ENCODE measurements at regions not wholly inside any gene's neighbourhood (a gene's known extent, or its start where the extent isn't known, plus 50 kb on each side); places are given as distances from the start of the nearest gene placed in this dataset.
"Not testable (repeated sequence)": the region's sequence is repeated elsewhere in the genome, so short reads cannot be mapped to it uniquely, and the experiment has no call there.

GRCh38 chr2:137892739-137893138 is 71.5 kb upstream of the HNMT start:
- no peak overlapping the region for H3K9ac ChIP-seq (ENCODE audit: low read depth, low read length)
- H3K4me1 ChIP-seq (ENCODE audit: insufficient read depth, low read length), result no peaks in the 10 kb centered on the region; the same call in 1 of the 2 replicates
- H3K4me3 ChIP-seq (ENCODE audit: low read length), result no peak overlapping the region
- H3K36me3 ChIP-seq (ENCODE audit: insufficient read depth, low read depth, low read length), result no peaks in the 10 kb centered on the region
- no peaks in the 10 kb centered on the region for H3K9me3 ChIP-seq (ENCODE audit: insufficient read depth, low read depth, low read length)
- H3K27me3 ChIP-seq (ENCODE audit: insufficient read depth, low read length), result no peaks in the 10 kb centered on the region
- no peak overlapping the region for H3K27ac ChIP-seq (ENCODE audit: low read length)

- H3K4me1 ChIP-seq (ENCODE audit: insufficient read depth, low read length), result no peaks in the 10 kb centered on the region; the same call in 1 of the 2 replicates
- no peak overlapping the region for H3K4me3 ChIP-seq (ENCODE audit: low read length)
- H3K9ac ChIP-seq (ENCODE audit: low read depth, low read length), result no peak overlapping the region
- no peak overlapping the region for H3K27ac ChIP-seq (ENCODE audit: low read length)
- no peaks in the 10 kb centered on the region for H3K27me3 ChIP-seq (ENCODE audit: insufficient read depth, low read length)
- no peaks in the 10 kb centered on the region for H3K9me3 ChIP-seq (ENCODE audit: insufficient read depth, low read depth, low read length)
- no peaks in the 10 kb centered on the region for H3K36me3 ChIP-seq (ENCODE audit: insufficient read depth, low read depth, low read length)
These were observed 71.1 kb upstream of the HNMT start for GRCh38 chr2:137893145-137893544.

- H3K27ac ChIP-seq (ENCODE audit: low read length), result no peak overlapping the region
- no peaks in the 10 kb centered on the region for H3K4me1 ChIP-seq (ENCODE audit: insufficient read depth, low read length)
These were observed 67.8 kb upstream of the HNMT start for GRCh38 chr2:137896467-137896866.

GRCh38 chr2:137897082-137897481 is 67.2 kb upstream of the HNMT start:
- no peaks in the 10 kb centered on the region for H3K27me3 ChIP-seq (ENCODE audit: insufficient read depth, low read length)
- no peak overlapping the region for H3K4me3 ChIP-seq (ENCODE audit: low read length)
- H3K4me1 ChIP-seq (ENCODE audit: insufficient read depth, low read length), result no peaks in the 10 kb centered on the region
- no peak overlapping the region for H3K27ac ChIP-seq (ENCODE audit: low read length)
- no peaks in the 10 kb centered on the region for H3K36me3 ChIP-seq (ENCODE audit: insufficient read depth, low read depth, low read length)
- no peaks in the 10 kb centered on the region for H3K9me3 ChIP-seq (ENCODE audit: insufficient read depth, low read depth, low read length)
- no peak overlapping the region for H3K9ac ChIP-seq (ENCODE audit: low read depth, low read length)

More at GRCh38 chr2:137896467-137896866, 67.8 kb upstream of the HNMT start:
- no peaks in the 10 kb centered on the region for H3K9me3 ChIP-seq (ENCODE audit: insufficient read depth, low read depth, low read length)
- no peaks in the 10 kb centered on the region for H3K36me3 ChIP-seq (ENCODE audit: insufficient read depth, low read depth, low read length)
- H3K27me3 ChIP-seq (ENCODE audit: insufficient read depth, low read length), result no peaks in the 10 kb centered on the region
- H3K4me3 ChIP-seq (ENCODE audit: low read length), result no peak overlapping the region
- no peak overlapping the region for H3K9ac ChIP-seq (ENCODE audit: low read depth, low read length)

- Histone ChIP-seq H3K27ac (ENCODE audit: low read length) (no peak overlapping the region), H3K4me1 (ENCODE audit: insufficient read depth, low read length) (no peaks in the 10 kb centered on the region), H3K36me3 (ENCODE audit: insufficient read depth, low read depth, low read length) (no peaks in the 10 kb centered on the region), H3K9ac (ENCODE audit: low read depth, low read length) (no peak overlapping the region), H3K27me3 (ENCODE audit: insufficient read depth, low read length) (no peaks in the 10 kb centered on the region), H3K4me3 (ENCODE audit: low read length) (no peak overlapping the region), H3K9me3 (ENCODE audit: insufficient read depth, low read depth, low read length) (no peaks in the 10 kb centered on the region)
These were observed 63.7 kb upstream of the HNMT start for GRCh38 chr2:137900421-137901141.

GRCh38 chr2:137910641-137911040 is 53.6 kb upstream of the HNMT start:
- Histone ChIP-seq H3K4me3 (ENCODE audit: low read length) (no peak overlapping the region), H3K9me3 (ENCODE audit: insufficient read depth, low read depth, low read length) (no peaks in the 10 kb centered on the region), H3K36me3 (ENCODE audit: insufficient read depth, low read depth, low read length) (no peaks in the 10 kb centered on the region), H3K27ac (ENCODE audit: low read length) (no peak overlapping the region), H3K27me3 (ENCODE audit: insufficient read depth, low read length) (no peaks in the 10 kb centered on the region), H3K9ac (ENCODE audit: low read depth, low read length) (no peak overlapping the region), H3K4me1 (ENCODE audit: insufficient read depth, low read length) (no peaks in the 10 kb centered on the region; the same call in 1 of the 2 replicates)

GRCh38 chr2:137912371-137912770 is 51.9 kb upstream of the HNMT start:
- H3K4me3 ChIP-seq (ENCODE audit: low read length), result no peak overlapping the region
- H3K36me3 ChIP-seq (ENCODE audit: insufficient read depth, low read depth, low read length), result no peaks in the 10 kb centered on the region
- no peaks in the 10 kb centered on the region for H3K27me3 ChIP-seq (ENCODE audit: insufficient read depth, low read length)
- H3K9me3 ChIP-seq (ENCODE audit: insufficient read depth, low read depth, low read length), result no peaks in the 10 kb centered on the region
- H3K9ac ChIP-seq (ENCODE audit: low read depth, low read length), result no peak overlapping the region
- no peak overlapping the region for H3K27ac ChIP-seq (ENCODE audit: low read length)
- H3K4me1 ChIP-seq (ENCODE audit: insufficient read depth, low read length), result no peaks in the 10 kb centered on the region; the same call in 1 of the 2 replicates

GRCh38 chr2:137913169-137913568 is 51.1 kb upstream of the HNMT start:
- no peaks in the 10 kb centered on the region for H3K27me3 ChIP-seq (ENCODE audit: insufficient read depth, low read length)

GRCh38 chr2:137913648-137914047 is 50.6 kb upstream of the HNMT start:
- not testable (repeated sequence) for H3K9ac ChIP-seq (ENCODE audit: low read depth, low read length); H3K4me1 ChIP-seq (ENCODE audit: insufficient read depth, low read length); H3K9me3 ChIP-seq (ENCODE audit: insufficient read depth, low read depth, low read length); H3K36me3 ChIP-seq (ENCODE audit: insufficient read depth, low read depth, low read length); H3K4me3 ChIP-seq (ENCODE audit: low read length); H3K27ac ChIP-seq (ENCODE audit: low read length); H3K27me3 ChIP-seq (ENCODE audit: insufficient read depth, low read length)

More at GRCh38 chr2:137913169-137913568, 51.1 kb upstream of the HNMT start:
- Histone ChIP-seq H3K9me3 (ENCODE audit: insufficient read depth, low read depth, low read length) (no peaks in the 10 kb centered on the region), H3K27ac (ENCODE audit: low read length) (no peak overlapping the region), H3K4me1 (ENCODE audit: insufficient read depth, low read length) (no peaks in the 10 kb centered on the region; the same call in 1 of the 2 replicates), H3K36me3 (ENCODE audit: insufficient read depth, low read depth, low read length) (no peaks in the 10 kb centered on the region), H3K9ac (ENCODE audit: low read depth, low read length) (no peak overlapping the region), H3K4me3 (ENCODE audit: low read length) (no peak overlapping the region)

Data from iPS-20b (cell line).